ENCODE measurements at regions not wholly inside any gene's neighbourhood (a gene's known extent, or its start where the extent isn't known, plus 50 kb on each side); places are given as distances from the start of the nearest gene placed in this dataset.

DNA sequence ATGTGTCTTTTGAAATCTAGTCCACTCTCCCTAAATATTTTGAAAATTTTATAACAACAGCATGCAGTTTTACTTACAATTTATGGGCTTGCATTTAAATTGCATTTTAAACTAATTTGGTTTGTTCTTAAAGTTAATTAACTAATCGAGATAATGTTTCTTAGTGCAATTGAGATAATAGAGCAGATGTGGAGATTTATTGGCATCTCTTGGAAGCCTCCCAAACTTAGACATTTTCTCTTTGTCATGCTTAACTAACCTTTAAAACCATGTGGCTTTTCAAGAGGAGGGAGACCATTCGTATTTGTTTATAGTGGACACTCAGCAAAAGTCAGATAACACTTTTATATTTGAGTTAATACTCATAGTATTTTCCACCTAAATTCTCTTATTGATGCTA, 887.0 kb upstream of the CELF2 start:
- no peak for DNase-seq

- no peak for DNase-seq
Observed at GRCh38 chr10:10132009-10132408, 885.7 kb upstream of the CELF2 start.

- no peak for DNase-seq
Observed at GRCh38 chr10:10133281-10133680, 884.4 kb upstream of the CELF2 start.

- no peak for DNase-seq
Observed at GRCh38 chr10:10138685-10139084, 879.0 kb upstream of the CELF2 start.

- no peak for DNase-seq
Observed at GRCh38 chr10:10141782-10142382, 875.8 kb upstream of the CELF2 start.

GRCh38 chr10:10146604-10147003, 871.1 kb upstream of the CELF2 start:
- no peak for DNase-seq

DNA sequence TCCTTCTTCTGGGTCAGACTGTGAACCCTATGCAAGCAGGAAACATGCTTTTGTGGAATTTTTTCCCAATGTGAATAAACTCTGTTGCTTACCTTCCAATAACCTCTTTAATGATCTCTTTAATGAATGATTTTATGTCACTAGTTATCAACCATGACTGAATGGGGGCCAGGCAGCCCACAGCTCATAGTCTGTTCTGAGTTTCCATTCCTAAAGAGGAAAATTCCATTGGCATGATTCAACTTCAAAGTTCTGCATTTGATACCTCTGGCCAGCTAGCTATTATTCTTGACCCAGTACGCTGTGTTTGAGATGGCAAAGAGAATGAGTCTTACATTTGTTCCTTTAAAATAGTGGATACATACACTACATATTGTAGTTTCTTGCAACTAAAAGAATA, 867.8 kb upstream of the CELF2 start:
- no peak for DNase-seq

DNA sequence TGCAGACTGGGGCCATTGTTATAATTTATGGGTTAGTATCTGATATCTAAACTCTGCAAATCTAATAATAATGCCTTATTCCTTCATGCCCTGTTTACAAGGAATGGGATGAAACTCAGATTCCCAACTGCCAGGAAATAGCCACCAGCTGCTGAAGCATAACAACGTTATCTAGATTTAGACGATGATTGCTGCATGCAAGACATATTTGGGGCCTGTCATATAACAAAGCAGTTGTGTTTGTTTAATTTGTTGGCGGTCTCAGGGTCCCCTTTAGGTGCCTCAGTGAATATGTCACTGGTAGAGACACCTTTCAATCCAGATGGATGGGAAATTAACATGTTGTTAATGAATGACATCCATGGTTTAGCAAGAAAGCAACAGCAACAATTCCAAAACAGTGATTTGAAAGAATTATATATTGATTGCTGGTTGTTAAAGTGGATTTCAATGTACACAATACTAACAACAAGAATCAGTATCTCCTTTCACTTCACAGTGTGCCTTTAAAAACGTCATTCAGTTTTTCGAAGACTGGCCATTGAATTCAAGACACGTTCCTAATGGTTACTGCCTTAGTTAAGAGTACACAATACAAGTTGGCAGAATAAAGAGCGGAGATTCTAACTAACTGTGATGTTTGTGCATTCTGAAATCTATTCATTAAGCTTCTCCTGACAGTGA, 860.6 kb upstream of the CELF2 start:
- no peak for DNase-seq

GRCh38 chr10:10160821-10161312, 856.8 kb upstream of the CELF2 start:
- no peak for DNase-seq

- no peak for DNase-seq
Observed at GRCh38 chr10:10164848-10165247, 852.8 kb upstream of the CELF2 start.

- no peak for DNase-seq
Observed at GRCh38 chr10:10165415-10165814, 852.3 kb upstream of the CELF2 start.

DNA sequence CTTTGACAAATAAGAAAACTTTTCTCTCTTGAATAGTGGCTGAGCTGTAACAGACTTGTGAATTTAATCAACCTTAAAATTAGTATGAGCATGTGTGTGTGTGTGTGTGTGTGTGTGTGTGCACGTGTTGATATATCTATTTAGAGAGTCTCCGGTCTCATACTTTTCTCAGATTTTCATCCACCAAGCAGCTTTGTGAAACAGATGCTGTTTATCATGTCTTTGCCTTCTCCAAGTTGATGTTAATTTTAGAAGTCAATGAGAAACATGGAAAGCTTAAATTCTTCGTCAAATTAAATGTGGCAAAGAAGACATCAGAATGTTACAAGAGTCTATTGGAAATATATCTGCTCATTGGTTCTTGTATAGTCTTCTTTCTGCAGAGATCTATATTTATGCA, 839.2 kb upstream of the CELF2 start:
- DNase-seq, result no peak

DNA sequence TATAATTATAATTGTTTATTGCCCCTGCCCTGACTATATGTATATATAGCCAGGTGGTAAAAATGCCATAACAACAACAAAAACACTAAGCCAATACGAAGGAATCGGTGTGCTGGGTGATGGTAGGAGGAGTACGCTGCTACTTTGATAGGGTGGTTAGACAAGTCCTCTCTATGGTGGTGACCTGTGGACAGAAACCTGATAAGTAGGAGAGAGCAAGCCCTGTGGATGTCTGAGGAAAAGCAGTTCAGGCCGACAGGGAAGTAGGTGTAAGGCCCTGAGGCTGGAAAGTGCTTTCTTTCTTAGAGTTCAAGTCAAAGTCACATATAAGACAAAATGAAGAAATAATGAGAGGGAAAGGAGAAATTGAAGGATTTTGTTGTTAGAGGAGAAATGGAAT, 823.8 kb upstream of the CELF2 start:
- DNase-seq, result no peak

DNA sequence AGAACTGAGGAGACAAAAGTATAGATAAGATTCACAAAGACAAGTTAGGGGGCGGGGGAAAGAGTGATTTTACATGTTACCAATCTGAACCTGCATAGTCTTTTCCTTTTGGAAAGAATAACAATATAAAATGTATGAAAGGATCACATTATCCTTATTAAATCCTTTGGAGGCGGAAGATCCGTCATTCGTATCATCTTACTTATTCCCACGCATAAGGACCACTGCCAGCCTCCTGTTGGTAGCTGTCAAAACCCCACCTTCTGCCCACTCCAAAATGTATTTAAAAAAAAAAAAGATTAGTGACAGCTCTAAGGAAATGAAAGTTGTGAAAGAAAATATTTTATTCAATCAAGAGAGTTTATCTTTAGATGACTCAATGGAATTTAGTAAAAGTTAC, 821.0 kb upstream of the CELF2 start:
- no peak for DNase-seq

DNA sequence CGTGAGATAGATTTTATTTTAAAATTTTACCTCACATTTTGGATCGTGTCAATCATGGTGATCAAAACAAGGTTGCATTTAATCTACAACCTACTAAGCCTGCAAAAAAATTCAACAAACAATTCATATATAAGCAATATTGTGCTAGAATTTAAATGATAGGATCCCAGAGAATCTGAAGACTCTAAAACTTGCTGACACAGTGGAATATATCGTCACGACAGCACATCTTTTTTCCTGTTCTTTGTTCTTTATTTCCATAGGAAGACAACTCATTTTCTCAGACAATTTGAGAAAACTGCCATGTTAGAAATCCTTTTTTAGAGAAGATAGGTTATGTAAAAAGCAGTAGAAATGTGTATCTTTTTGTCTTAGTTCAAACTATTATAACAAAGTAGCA, 820.2 kb upstream of the CELF2 start:
- no peak for DNase-seq

DNA sequence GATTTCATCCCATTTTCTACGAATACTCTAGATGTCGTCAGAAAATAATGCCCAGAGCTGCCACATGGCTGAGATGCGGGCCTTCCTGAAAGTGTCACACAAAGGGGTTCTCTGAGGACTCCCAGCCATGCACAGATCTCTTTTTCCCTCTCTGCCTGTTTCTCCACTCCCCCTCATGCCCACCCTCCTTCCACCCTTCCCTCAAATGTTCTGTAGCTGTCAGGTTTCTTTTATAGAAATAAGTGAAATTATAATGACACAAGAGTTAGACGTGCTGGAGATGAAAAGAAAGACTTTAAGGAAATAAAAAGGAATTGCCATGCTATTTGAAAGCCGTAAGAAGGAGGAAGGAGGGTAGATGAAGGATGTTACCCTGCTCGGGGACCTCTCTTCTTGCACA, 819.3 kb upstream of the CELF2 start:
- DNase-seq, result no peak

DNA sequence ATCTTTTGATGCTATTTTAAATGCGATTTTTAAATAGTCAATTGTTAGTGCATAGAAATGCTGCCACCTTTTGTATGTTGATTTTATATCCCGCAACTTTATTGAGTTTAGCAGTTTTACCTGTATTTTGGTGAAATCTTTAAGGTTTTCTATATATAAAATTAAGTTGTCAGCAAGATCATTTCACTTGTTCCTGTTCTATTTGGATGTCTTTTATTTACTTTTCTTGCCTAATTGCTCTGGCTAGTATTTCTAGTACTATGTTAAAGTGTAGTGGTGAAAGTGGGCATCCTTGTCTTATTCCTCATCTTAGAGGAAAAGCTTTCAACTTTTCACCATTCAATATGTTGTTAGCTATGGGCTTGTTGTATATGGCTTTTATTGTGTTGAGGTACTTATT, 813.3 kb upstream of the CELF2 start:
- no peak for DNase-seq

GRCh38 chr10:10205906-10206305, 811.8 kb upstream of the CELF2 start:
- no peak for DNase-seq

DNA sequence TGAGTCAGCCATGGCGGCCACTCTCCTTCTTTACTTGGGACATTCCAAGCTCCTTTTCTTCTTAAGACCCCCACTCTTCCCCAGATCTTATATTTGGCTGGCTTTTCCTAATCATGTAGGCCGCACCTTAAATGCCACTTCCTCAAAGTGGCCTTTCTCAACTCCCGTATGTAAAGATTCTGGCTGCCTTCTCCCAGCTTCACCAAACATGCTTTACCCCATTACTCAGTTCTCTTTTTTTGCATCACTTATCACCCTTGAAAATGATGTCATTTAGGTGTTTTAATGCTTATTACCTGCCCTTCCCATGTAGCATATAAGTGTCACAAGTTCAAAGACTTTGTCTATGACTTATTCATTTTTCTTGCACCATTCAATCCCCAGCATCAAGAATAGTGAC, 810.1 kb upstream of the CELF2 start:
- DNase-seq, result no peak

DNA sequence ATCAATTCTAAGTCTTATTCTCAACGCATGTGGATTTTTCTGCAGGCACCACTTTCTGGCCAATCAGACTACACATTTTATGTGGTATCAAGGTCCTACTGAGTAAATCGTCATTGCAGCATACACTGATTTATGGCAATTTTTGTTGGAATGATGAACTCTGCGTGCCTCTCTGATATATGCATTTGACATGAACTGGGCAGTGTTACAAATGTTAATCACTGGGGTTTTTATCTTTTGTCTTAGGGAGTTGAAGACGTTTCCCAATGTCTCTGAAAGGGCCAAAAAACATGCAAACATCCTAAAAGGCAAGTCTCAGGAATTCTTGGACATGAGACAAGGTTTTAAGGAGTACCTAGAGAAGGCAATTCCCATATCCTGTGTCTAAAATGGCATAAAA, 809.5 kb upstream of the CELF2 start:
- no peak for DNase-seq

- no peak for DNase-seq
Observed at GRCh38 chr10:10209167-10209566, 808.5 kb upstream of the CELF2 start.

DNA sequence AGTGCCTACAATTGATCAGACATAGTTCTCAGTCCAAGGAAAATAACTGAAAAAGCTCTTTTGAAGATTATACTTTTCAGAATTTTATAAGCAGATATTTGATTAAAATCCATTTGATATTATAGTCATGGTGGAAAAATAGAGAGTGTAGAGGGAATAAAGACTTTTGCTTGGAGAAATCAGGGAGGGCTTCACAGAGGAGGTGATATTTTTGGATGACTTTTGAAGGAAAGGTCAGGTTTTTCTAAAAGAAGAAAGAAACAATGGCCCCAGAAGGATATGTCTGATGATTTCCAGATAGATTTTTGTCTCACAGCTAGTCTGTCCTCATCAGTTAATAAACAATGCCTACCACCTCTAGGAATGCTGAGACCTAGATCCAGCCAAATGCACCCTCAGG, 806.3 kb upstream of the CELF2 start:
- no peak for DNase-seq

DNA sequence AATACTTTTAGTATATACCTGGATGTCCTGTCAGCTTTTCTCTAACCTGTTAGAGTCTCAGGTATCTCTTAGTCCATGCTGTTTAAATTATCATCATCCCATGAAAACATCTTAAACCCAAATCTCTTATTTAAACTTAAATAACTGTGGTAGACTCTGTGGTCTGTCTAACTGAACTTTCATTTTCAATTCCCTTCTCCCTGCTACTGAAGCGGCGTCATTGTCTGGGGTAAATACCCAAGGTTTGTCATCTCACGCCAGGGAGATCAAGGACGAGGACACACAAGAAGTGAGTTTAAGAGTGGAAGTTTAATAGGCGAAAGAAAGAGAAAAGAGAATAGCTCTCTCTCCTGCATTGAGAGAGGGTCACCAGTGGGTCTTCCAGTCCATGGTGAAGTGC, 804.4 kb upstream of the CELF2 start:
- DNase-seq, result no peak

DNA sequence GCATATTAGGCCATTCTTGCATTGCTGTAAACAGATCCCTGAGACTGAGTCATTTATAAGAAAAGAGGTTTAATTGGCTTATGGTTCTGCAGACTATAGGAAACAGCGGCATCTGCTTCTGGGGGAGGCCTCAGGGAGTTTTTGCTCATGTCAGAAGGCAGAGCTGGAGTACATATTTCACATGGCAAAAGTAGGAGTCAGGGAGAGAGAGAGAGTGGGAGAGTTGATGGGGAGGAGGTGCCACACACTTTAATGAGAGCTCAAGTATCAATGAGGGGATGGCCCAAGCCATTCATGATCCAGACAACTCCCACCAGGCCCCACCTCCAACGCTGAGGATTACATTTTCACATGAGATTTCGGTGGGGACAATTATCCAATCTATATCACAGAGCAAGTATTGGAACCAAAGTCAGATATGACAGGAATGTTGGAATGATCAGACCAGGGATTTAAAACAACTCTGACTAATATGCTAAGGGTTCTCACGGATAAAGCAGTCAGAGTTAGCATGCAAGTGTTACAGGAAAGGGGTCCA, 795.3 kb upstream of the CELF2 start:
- DNase-seq, result no peak

GRCh38 chr10:10223131-10223530, 794.5 kb upstream of the CELF2 start:
- DNase-seq, result no peak

All from CD4-positive, alpha-beta T cell treated with Interleukin-15 for 1 hour (primary cell).